Caco-2 (cell line): ENCODE measurements at regions not wholly inside any gene's neighbourhood (a gene's known extent, or its start where the extent isn't known, plus 50 kb on each side); places are given as distances from the start of the nearest gene placed in this dataset.

Experiments
- BruUV-seq: library from RNA; stranded (reverse); fragments of 400-500 nt; replicated peaks from 2 replicates; lab custom pipeline; 2021; lab: Mats Ljungman, UMichigan
- CTCF ChIA-PET: fragments of 300-600 bp; sonication (Branson Sonifier 250); formaldehyde crosslinking; loops from one replicate; lab custom pipeline; 2022; ENCODE audit warnings: antibody characterized with exemption; lab: Charles Lee
- POLR2A ChIA-PET: fragments of 300-600 bp; sonication (Branson Sonifier 250); formaldehyde crosslinking; loops from one replicate; lab custom pipeline; 2022; ENCODE audit warnings: antibody characterized with exemption; lab: Charles Lee
- DNase-seq, 2 experiments: peaks; one replicate each; pipeline versions ENCODE4 v3.0.0 to v3.0.0-alpha.2; 2020 to 2022
- H3K27me3 ChIP-seq: replicated peaks from 2 replicates; pipeline ENCODE4 v1.6.0; 2011; ENCODE audit warnings: low read length; ENCODE audit not compliant: control insufficient read depth, insufficient read depth
- H3K36me3 ChIP-seq: 2 replicates; pipeline ENCODE4 v1.5.1; 2011; ENCODE audit warnings: low read length; ENCODE audit not compliant: control insufficient read depth, insufficient read depth
- H3K4me1 ChIP-seq: fragments of 250-450 bp; sonication (Bioruptor Pico); 2 replicates; pipeline ENCODE4 v1.5.1; 2020; ENCODE audit warnings: mild to moderate bottlenecking
- H3K4me3 ChIP-seq: 2 replicates; pipeline ENCODE4 v1.5.1; 2011; ENCODE audit warnings: low read depth, mild to moderate bottlenecking, control low read depth, low read length
- H3K9me3 ChIP-seq: fragments of 250-450 bp; sonication (Bioruptor Pico); 2 replicates; pipeline ENCODE4 v1.5.1; 2020; ENCODE audit warnings: mild to moderate bottlenecking, moderate library complexity
- H3K27ac Mint-ChIP-seq: one replicate; pipeline ENCODE4 v1.8.0; 2022; ENCODE audit warnings: mixed read lengths; ENCODE audit not compliant: unreplicated experiment
- H3K27me3 Mint-ChIP-seq: one replicate; pipeline ENCODE4 v1.8.0; 2022; ENCODE audit warnings: mixed read lengths; ENCODE audit not compliant: insufficient read depth, unreplicated experiment
- H3K36me3 Mint-ChIP-seq: one replicate; pipeline ENCODE4 v1.8.0; 2022; ENCODE audit warnings: mild to moderate bottlenecking, mixed read lengths; ENCODE audit not compliant: insufficient read depth, unreplicated experiment
- H3K4me1 Mint-ChIP-seq: one replicate; pipeline ENCODE4 v1.8.0; 2022; ENCODE audit warnings: low read depth, mixed read lengths; ENCODE audit not compliant: unreplicated experiment
- H3K4me3 Mint-ChIP-seq: one replicate; pipeline ENCODE4 v1.8.0; 2022; ENCODE audit warnings: mild to moderate bottlenecking, moderate library complexity, mixed read lengths; ENCODE audit not compliant: unreplicated experiment
- H3K9me3 Mint-ChIP-seq: one replicate; pipeline ENCODE4 v1.8.0; 2022; ENCODE audit warnings: mixed read lengths; ENCODE audit not compliant: unreplicated experiment
- CTCF ChIP-seq, 2 experiments: fragments of 200-600 bp in 1 of 2; IDR thresholded peaks; 1 replicate in 1 of 2; 2 replicates in 1 of 2; pipeline versions ENCODE4 v1.5.1 to v1.8.0; 2011 to 2022; ENCODE audit warnings: antibody characterized with exemption in 1 of 2, control low read depth in 1 of 2, inconsistent platforms in 1 of 2, low read depth in 1 of 2, low read length in 1 of 2, mild to moderate bottlenecking in 1 of 2, moderate library complexity in 1 of 2; ENCODE audit not compliant: insufficient read depth in 1 of 2, severe bottlenecking in 1 of 2, unreplicated experiment in 1 of 2
- intact Hi-C: fragments of 100-400 bp; cut with micrococcal nuclease; formaldehyde crosslinking; loops from one replicate; pipeline ENCODE4 v1.10.0; 2022; ENCODE audit not compliant: unreplicated experiment

- no peaks in the 10 kb centered on the region for H3K27me3 ChIP-seq
- peak overlapping the region; percentile 29 for H3K4me3 ChIP-seq
- no peaks in the 10 kb centered on the region for H3K36me3 ChIP-seq
- H3K4me1 Mint-ChIP-seq: peaks cover 21% of the 10 kb centered on the region
- no TSS peak for BruUV-seq
- ChIA-PET POLR2A (no interaction called here), CTCF (no interaction called here)
- peak overlapping the region; percentile 75 for H3K4me3 Mint-ChIP-seq
- H3K27ac Mint-ChIP-seq: peak overlapping the region; percentile 64
- no peaks in the 10 kb centered on the region for H3K9me3 Mint-ChIP-seq
- H3K36me3 Mint-ChIP-seq: no peaks in the 10 kb centered on the region
- TF ChIP-seq CTCF (IDR thresholded peaks at IDR 0.05; ENCODE audit: insufficient read depth in 1 of 2, low read depth in 1 of 2, low read length in 1 of 2, severe bottlenecking in 1 of 2, unreplicated experiment in 1 of 2): no peak
- intact Hi-C loops: no loop called here
- 0 out of 2 replicates have a peak, but pooled peaks cover 5% of the 10 kb centered on the region for H3K9me3 ChIP-seq
- H3K4me1 ChIP-seq: peaks cover 38% of the 10 kb centered on the region
- no peaks in the 10 kb centered on the region for H3K27me3 Mint-ChIP-seq
- peak in 1 of 2 experiments; percentile 18 for DNase-seq
These were observed 367.9 kb upstream of the PROK2 start for GRCh38 chr3:72152551-72153476.

GRCh38 chr3:72151465-72152238 is 366.7 kb upstream of the PROK2 start:
- Mint-ChIP-seq H3K9me3 (no peaks in the 10 kb centered on the region), H3K36me3 (no peaks in the 10 kb centered on the region), H3K27ac (peak overlapping the region; percentile 42), H3K4me1 (peaks cover 21% of the 10 kb centered on the region), H3K27me3 (no peaks in the 10 kb centered on the region), H3K4me3 (peak overlapping the region; percentile 50)
- Histone ChIP-seq H3K27me3 (no peaks in the 10 kb centered on the region), H3K9me3 (0 out of 2 replicates have a peak, but pooled peaks cover 5% of the 10 kb centered on the region), H3K4me3 (no peak overlapping the region), H3K36me3 (no peaks in the 10 kb centered on the region), H3K4me1 (peaks cover 38% of the 10 kb centered on the region)
- no peak for TF ChIP-seq CTCF (IDR thresholded peaks at IDR 0.05; ENCODE audit: insufficient read depth in 1 of 2, low read depth in 1 of 2, low read length in 1 of 2, severe bottlenecking in 1 of 2, unreplicated experiment in 1 of 2)
- ChIA-PET POLR2A (no interaction called here), CTCF (no interaction called here)
- no TSS peak for BruUV-seq
- no peak for DNase-seq
- intact Hi-C loops: no loop called here

DNA sequence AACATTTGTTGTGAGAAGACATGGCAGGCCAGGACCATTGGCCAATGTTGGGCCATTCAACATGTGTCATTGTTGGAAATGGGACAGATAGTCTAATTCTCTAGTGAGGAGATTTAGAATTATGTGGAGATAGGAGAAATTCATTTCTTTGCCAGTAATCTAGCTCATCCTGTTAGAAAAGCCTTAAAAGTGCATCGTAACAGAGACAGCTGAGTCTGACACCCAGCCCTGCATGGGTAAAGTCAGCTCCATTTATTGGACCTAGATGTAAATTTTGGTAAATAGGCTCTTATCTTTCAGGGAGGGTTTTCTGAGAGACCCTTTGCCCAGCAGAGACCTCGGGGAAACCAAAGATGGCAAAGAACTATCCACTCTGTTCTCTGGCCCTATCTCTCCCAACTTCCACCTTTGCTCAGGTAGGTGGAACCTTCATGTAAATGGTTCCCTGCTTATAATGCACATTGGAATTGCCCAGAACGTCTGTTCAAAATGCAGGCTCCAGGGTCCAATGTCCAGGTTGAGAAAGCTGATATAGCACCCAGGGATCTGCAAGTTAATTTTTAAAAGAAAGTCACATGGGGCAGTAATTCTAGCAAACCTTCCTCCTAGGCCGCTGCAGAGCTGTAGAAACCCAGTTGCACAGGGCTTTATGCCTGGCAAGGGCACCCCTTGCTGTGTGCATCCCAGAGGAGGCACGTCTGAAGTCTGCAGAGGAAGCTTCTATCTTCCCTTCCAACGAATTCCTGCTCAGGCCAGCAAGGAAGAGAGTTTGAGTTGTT is 365.9 kb upstream of the PROK2 start:
- H3K4me1 ChIP-seq: peaks cover 38% of the 10 kb centered on the region
- no TSS peak for BruUV-seq
- H3K9me3 ChIP-seq: 0 out of 2 replicates have a peak, but pooled peaks cover 5% of the 10 kb centered on the region
- ChIA-PET CTCF (no interaction called here), POLR2A (no interaction called here)
- H3K27me3 Mint-ChIP-seq: no peaks in the 10 kb centered on the region
- no peak for TF ChIP-seq CTCF (IDR thresholded peaks at IDR 0.05; ENCODE audit: insufficient read depth in 1 of 2, low read depth in 1 of 2, low read length in 1 of 2, severe bottlenecking in 1 of 2, unreplicated experiment in 1 of 2)
- no peaks in the 10 kb centered on the region for H3K9me3 Mint-ChIP-seq
- intact Hi-C loops: no loop called here
- H3K36me3 ChIP-seq: no peaks in the 10 kb centered on the region
- peaks cover 19% of the 10 kb centered on the region for H3K4me1 Mint-ChIP-seq
- H3K36me3 Mint-ChIP-seq: no peaks in the 10 kb centered on the region
- H3K4me3 ChIP-seq: no peak overlapping the region
- DNase-seq: peak; percentile 70 to 80
- H3K27ac Mint-ChIP-seq: peak overlapping the region; percentile 42
- peak overlapping the region; percentile 50 for H3K4me3 Mint-ChIP-seq
- no peaks in the 10 kb centered on the region for H3K27me3 ChIP-seq
